Trophoblast cell (in vitro differentiated cells and primary cell): ENCODE measurements at regions not wholly inside any gene's neighbourhood (a gene's known extent, or its start where the extent isn't known, plus 50 kb on each side); places are given as distances from the start of the nearest gene placed in this dataset.

ENCODE experiments used
- DNase-seq, 2 donors: peaks; one replicate each; pipeline ENCODE4 v3.0.0-alpha.2; 2016
- H2AFZ ChIP-seq: 2 replicates; pipeline ENCODE4 v1.6.1; 2013; ENCODE audit warnings: low read length, moderate library complexity, mild to moderate bottlenecking; ENCODE audit not compliant: insufficient read depth, poor library complexity
- H2AK5ac ChIP-seq: 2 replicates; pipeline ENCODE4 v1.6.1; 2013; ENCODE audit warnings: mild to moderate bottlenecking, low read length
- H2BK120ac ChIP-seq: 2 replicates; pipeline ENCODE4 v1.6.1; 2013; ENCODE audit warnings: low read length, mild to moderate bottlenecking, moderate library complexity; ENCODE audit not compliant: insufficient read depth, poor library complexity
- H2BK12ac ChIP-seq: 2 replicates; pipeline ENCODE4 v1.6.1; 2013; ENCODE audit warnings: mild to moderate bottlenecking, low read length, moderate library complexity
- H2BK5ac ChIP-seq: 2 replicates; pipeline ENCODE4 v1.6.1; 2013; ENCODE audit warnings: low read length, low read depth, moderate library complexity, mild to moderate bottlenecking; ENCODE audit not compliant: poor library complexity
- H3K14ac ChIP-seq: 2 replicates; pipeline ENCODE4 v1.6.1; 2013; ENCODE audit warnings: mild to moderate bottlenecking, low read length
- H3K18ac ChIP-seq: 2 replicates; pipeline ENCODE4 v1.6.1; 2013; ENCODE audit warnings: mild to moderate bottlenecking, low read length
- H3K23ac ChIP-seq: 2 replicates; pipeline ENCODE4 v1.6.1; 2013; ENCODE audit warnings: low read length
- H3K27ac ChIP-seq: 2 replicates; pipeline ENCODE4 v1.5.1; 2013; ENCODE audit warnings: low read depth, mild to moderate bottlenecking, inconsistent platforms, low read length, moderate library complexity
- H3K27me3 ChIP-seq: 2 replicates; pipeline ENCODE4 v1.6.1; 2013; ENCODE audit warnings: inconsistent platforms, mild to moderate bottlenecking, low read length, moderate library complexity; ENCODE audit not compliant: insufficient read depth
- H3K36me3 ChIP-seq, 2 experiments: 1 replicate in 1 of 2; 2 replicates in 1 of 2; pipeline ENCODE4 v1.6.1; 2013; ENCODE audit warnings: low read length in 2 of 2, mild to moderate bottlenecking in 2 of 2, moderate library complexity in 1 of 2; ENCODE audit not compliant: insufficient read depth in 2 of 2, control insufficient read depth in 1 of 2
- H3K4ac ChIP-seq: 2 replicates; pipeline ENCODE4 v1.6.1; 2013; ENCODE audit warnings: low read depth, mild to moderate bottlenecking, low read length, moderate library complexity
- H3K4me1 ChIP-seq, 2 experiments: 1 replicate in 1 of 2; 2 replicates in 1 of 2; pipeline ENCODE4 v1.6.1; 2013; ENCODE audit warnings: low read length in 2 of 2, mild to moderate bottlenecking in 2 of 2, moderate library complexity in 1 of 2; ENCODE audit not compliant: insufficient read depth in 2 of 2, control insufficient read depth in 1 of 2
- H3K4me2 ChIP-seq: 2 replicates; pipeline ENCODE4 v1.6.1; 2013; ENCODE audit warnings: inconsistent platforms, mild to moderate bottlenecking, low read length, moderate library complexity
- H3K4me3 ChIP-seq: 2 replicates; pipeline ENCODE4 v1.5.1; 2013; ENCODE audit warnings: mild to moderate bottlenecking, low read depth, low read length, inconsistent platforms
- H3K79me1 ChIP-seq: one replicate; pipeline ENCODE4 v1.6.1; 2013; ENCODE audit warnings: low read length
- H3K79me2 ChIP-seq: 2 replicates; pipeline ENCODE4 v1.6.1; 2013; ENCODE audit warnings: low read length, mild to moderate bottlenecking; ENCODE audit not compliant: control insufficient read depth, insufficient read depth, poor library complexity
- H3K9ac ChIP-seq: 2 replicates; pipeline ENCODE4 v1.6.1; 2013; ENCODE audit warnings: mild to moderate bottlenecking, low read length
- H3K9me3 ChIP-seq: 2 replicates; pipeline ENCODE4 v1.6.1; 2013; ENCODE audit warnings: low read depth, mild to moderate bottlenecking, control low read depth, inconsistent platforms, low read length; ENCODE audit not compliant: insufficient read depth
- H4K12ac ChIP-seq: 2 replicates; pipeline ENCODE4 v1.6.1; 2013; ENCODE audit warnings: low read depth, mild to moderate bottlenecking, low read length, moderate library complexity
- H4K8ac ChIP-seq: 2 replicates; pipeline ENCODE4 v1.6.1; 2013; ENCODE audit warnings: low read depth, mild to moderate bottlenecking, low read length, moderate library complexity
- H4K91ac ChIP-seq: one replicate; pipeline ENCODE4 v1.6.1; 2013; ENCODE audit warnings: low read depth, mild to moderate bottlenecking, low read length, moderate library complexity
- WGBS: extraction: QIAGEN DNeasy Blood & Tissue Kit; methylation state at CpG from one replicate; pipeline ENCODE4 v1.1.7; 2013; ENCODE audit warnings: missing lambda C conversion rate; ENCODE audit not compliant: insufficient read length, insufficient coverage; ENCODE audit errors: extremely low coverage; 5-methylcytosine and 5-hydroxymethylcytosine counted together

- no peak for DNase-seq
- Histone ChIP-seq H2BK5ac (no peak overlapping the region), H3K4me1 (no peaks in the 10 kb centered on the region), H4K91ac (no peak overlapping the region), H3K9ac (no peak overlapping the region), H3K27me3 (no peaks in the 10 kb centered on the region), H4K8ac (no peak overlapping the region), H3K79me2 (no peaks in the 10 kb centered on the region), H3K4ac (no peak overlapping the region), H3K4me2 (no peak overlapping the region), H3K79me1 (no peaks in the 10 kb centered on the region), H3K18ac (no peak overlapping the region), H2AK5ac (no peak overlapping the region), H2BK12ac (no peak overlapping the region), H3K23ac (no peak overlapping the region), H2BK120ac (no peak overlapping the region), H4K12ac (no peak overlapping the region), H3K9me3 (no peaks in the 10 kb centered on the region), H3K4me3 (no peak overlapping the region), H3K36me3 (no peaks in the 10 kb centered on the region), H3K14ac (no peak overlapping the region), H3K27ac (no peak overlapping the region), H2AFZ (no peak overlapping the region)
Observed at GRCh38 chr14:66291756-66292155, 194.4 kb upstream of the CCDC196 start.

- no CpG with 5 or more reads among the region's 3 CpGs for WGBS
- no peak for DNase-seq
- no peak overlapping the region for H4K8ac ChIP-seq
- H2BK120ac ChIP-seq: no peak overlapping the region
- H3K4me1 ChIP-seq: no peaks in the 10 kb centered on the region
- H3K4me2 ChIP-seq: no peak overlapping the region
- no peak overlapping the region for H3K18ac ChIP-seq
- no peak overlapping the region for H4K91ac ChIP-seq
- no peak overlapping the region for H2BK5ac ChIP-seq
- no peaks in the 10 kb centered on the region for H3K27me3 ChIP-seq
- no peak overlapping the region for H2AK5ac ChIP-seq
- H3K4ac ChIP-seq: no peak overlapping the region
- H2BK12ac ChIP-seq: no peak overlapping the region
- H3K23ac ChIP-seq: no peak overlapping the region
- H3K27ac ChIP-seq: no peak overlapping the region
- no peak overlapping the region for H3K9ac ChIP-seq
- no peaks in the 10 kb centered on the region for H3K36me3 ChIP-seq
- no peak overlapping the region for H2AFZ ChIP-seq
- H3K4me3 ChIP-seq: no peak overlapping the region
- no peaks in the 10 kb centered on the region for H3K79me1 ChIP-seq
- no peaks in the 10 kb centered on the region for H3K9me3 ChIP-seq
- no peak overlapping the region for H4K12ac ChIP-seq
- H3K14ac ChIP-seq: no peak overlapping the region
- no peaks in the 10 kb centered on the region for H3K79me2 ChIP-seq
Observed at GRCh38 chr14:66293533-66294105, 192.6 kb upstream of the CCDC196 start.

- Histone ChIP-seq H2AK5ac (no peak overlapping the region), H3K4me3 (no peak overlapping the region), H3K9me3 (no peaks in the 10 kb centered on the region), H2AFZ (no peak overlapping the region), H4K8ac (no peak overlapping the region), H4K91ac (no peak overlapping the region), H3K4me1 (no peaks in the 10 kb centered on the region), H3K18ac (no peak overlapping the region), H3K36me3 (no peaks in the 10 kb centered on the region), H2BK5ac (no peak overlapping the region), H2BK120ac (no peak overlapping the region), H3K79me1 (no peaks in the 10 kb centered on the region), H3K27ac (no peak overlapping the region), H3K23ac (no peak overlapping the region), H3K4ac (no peak overlapping the region), H2BK12ac (no peak overlapping the region), H3K4me2 (no peak overlapping the region), H3K79me2 (no peaks in the 10 kb centered on the region), H3K14ac (no peak overlapping the region), H3K9ac (no peak overlapping the region), H4K12ac (no peak overlapping the region), H3K27me3 (no peaks in the 10 kb centered on the region)
- no CpG with 5 or more reads among the region's 2 CpGs for WGBS
- DNase-seq: no peak
Observed at GRCh38 chr14:66295386-66295785, 190.8 kb upstream of the CCDC196 start.

GRCh38 chr14:66300886-66301285 is 185.3 kb upstream of the CCDC196 start:
- Histone ChIP-seq H2BK5ac (no peak overlapping the region), H3K4me1 (no peaks in the 10 kb centered on the region), H3K18ac (no peak overlapping the region), H3K9ac (no peak overlapping the region), H2AK5ac (no peak overlapping the region), H3K4ac (no peak overlapping the region), H3K27ac (no peak overlapping the region), H3K14ac (no peak overlapping the region), H4K8ac (no peak overlapping the region), H4K12ac (no peak overlapping the region), H3K4me2 (no peak overlapping the region), H3K4me3 (no peak overlapping the region), H4K91ac (no peak overlapping the region), H3K79me1 (no peaks in the 10 kb centered on the region), H2BK12ac (no peak overlapping the region), H3K23ac (no peak overlapping the region), H2BK120ac (no peak overlapping the region), H3K27me3 (no peaks in the 10 kb centered on the region), H3K79me2 (no peaks in the 10 kb centered on the region), H3K36me3 (no peaks in the 10 kb centered on the region), H2AFZ (no peak overlapping the region), H3K9me3 (no peaks in the 10 kb centered on the region)
- DNase-seq: peak in 1 of 2 donors; percentile 44
- no CpG with 5 or more reads among the region's 3 CpGs for WGBS
